ENCODE measurements at regions not wholly inside any gene's neighbourhood (a gene's known extent, or its start where the extent isn't known, plus 50 kb on each side); places are given as distances from the start of the nearest gene placed in this dataset.

DNA sequence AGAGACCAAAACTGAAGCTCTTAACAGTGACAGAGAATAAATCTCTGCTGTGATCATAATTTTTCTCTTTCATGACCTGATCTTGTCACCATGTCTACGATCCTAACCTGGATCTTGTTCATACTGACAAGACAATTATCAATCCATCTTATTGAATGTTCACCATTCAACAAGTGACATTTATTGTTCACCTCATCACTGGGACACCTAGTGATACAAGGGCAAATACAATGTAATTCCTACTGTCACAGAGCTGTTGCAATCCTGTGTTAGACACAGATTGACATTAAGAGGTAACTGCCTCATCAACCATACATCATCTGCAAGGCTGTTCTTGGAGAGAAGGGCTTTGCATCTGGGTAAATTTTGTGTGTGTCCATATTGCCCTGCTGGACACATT is 942.4 kb upstream of the PRR20A start:
- TF ChIP-seq, protein P1, sequence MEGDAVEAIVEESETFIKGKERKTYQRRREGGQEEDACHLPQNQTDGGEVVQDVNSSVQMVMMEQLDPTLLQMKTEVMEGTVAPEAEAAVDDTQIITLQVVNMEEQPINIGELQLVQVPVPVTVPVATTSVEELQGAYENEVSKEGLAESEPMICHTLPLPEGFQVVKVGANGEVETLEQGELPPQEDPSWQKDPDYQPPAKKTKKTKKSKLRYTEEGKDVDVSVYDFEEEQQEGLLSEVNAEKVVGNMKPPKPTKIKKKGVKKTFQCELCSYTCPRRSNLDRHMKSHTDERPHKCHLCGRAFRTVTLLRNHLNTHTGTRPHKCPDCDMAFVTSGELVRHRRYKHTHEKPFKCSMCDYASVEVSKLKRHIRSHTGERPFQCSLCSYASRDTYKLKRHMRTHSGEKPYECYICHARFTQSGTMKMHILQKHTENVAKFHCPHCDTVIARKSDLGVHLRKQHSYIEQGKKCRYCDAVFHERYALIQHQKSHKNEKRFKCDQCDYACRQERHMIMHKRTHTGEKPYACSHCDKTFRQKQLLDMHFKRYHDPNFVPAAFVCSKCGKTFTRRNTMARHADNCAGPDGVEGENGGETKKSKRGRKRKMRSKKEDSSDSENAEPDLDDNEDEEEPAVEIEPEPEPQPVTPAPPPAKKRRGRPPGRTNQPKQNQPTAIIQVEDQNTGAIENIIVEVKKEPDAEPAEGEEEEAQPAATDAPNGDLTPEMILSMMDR (IDR thresholded peaks at IDR 0.05), result no peak
- TF ChIP-seq POLR2A (IDR thresholded peaks at IDR 0.05), result no peak
- TF ChIP-seq EP300 (IDR thresholded peaks at IDR 0.05), result no peak
- no peaks in the 10 kb centered on the region for H3K4me1 ChIP-seq
- no peaks in the 10 kb centered on the region for H3K27me3 ChIP-seq
- no peaks in the 10 kb centered on the region for H3K36me3 ChIP-seq
- H3K9me3 ChIP-seq, result no peaks in the 10 kb centered on the region
- no peak overlapping the region for H3K4me3 ChIP-seq
- WGBS, 2 donors, result 53 to 81% methylated on average over 1 of the region's 1 CpG
- no peak overlapping the region for H3K27ac ChIP-seq
- DNase-seq (ENCODE audit: low spot score in 2 of 2), result no peak

DNA sequence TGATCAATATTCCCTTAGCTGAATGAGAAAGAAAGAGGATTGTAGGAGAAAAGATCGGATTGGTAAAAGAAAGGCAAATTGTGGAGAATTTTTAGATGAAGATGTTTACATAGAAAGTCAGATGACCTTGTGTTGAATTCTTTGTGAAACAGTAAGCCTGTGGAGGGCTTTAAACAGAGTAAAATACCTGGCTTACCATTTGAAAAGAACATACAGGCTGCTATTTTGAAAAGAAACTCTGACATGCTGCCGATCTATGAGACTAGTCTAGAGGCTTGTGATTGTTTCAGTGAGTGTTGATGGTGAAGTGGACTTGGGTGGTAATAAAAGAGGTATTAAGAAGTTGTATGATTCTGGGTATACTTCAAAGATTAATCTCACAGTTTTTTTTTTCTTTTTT is 938.9 kb upstream of the PRR20A start:
- no peaks in the 10 kb centered on the region for H3K27me3 ChIP-seq
- WGBS, 2 donors, result 60 to 62% methylated on average over 2 of the region's 2 CpGs
- no peak overlapping the region for H3K27ac ChIP-seq
- H3K9me3 ChIP-seq, result no peaks in the 10 kb centered on the region
- DNase-seq (ENCODE audit: low spot score in 2 of 2), result no peak
- TF ChIP-seq, protein P1 (IDR thresholded peaks at IDR 0.05), result no peak
- TF ChIP-seq EP300 (IDR thresholded peaks at IDR 0.05), result no peak
- TF ChIP-seq POLR2A (IDR thresholded peaks at IDR 0.05), result no peak
- no peaks in the 10 kb centered on the region for H3K4me1 ChIP-seq
- H3K36me3 ChIP-seq, result no peaks in the 10 kb centered on the region
- no peak overlapping the region for H3K4me3 ChIP-seq

DNA sequence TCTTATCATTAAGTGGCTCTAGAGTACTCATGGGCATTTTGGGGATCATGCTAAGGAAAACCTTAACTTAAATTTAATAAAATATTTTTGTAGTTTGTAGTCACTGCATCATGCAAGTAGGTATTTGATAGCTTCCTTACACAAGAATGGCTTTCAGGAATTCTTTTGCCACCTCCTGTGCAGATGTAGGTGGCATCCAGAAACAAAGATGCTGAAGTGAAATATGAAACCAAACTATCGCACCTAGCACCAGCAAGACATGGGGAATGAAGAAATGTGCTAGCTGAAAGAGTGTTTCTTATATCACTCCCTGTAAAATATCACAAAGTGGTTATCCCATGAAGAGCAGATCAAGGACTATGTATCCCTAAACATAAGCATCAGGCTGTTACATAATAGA is 924.5 kb upstream of the PRR20A start:
- Histone ChIP-seq H3K27me3 (no peaks in the 10 kb centered on the region), H3K27ac (no peak overlapping the region), H3K4me1 (no peaks in the 10 kb centered on the region), H3K36me3 (no peaks in the 10 kb centered on the region), H3K4me3 (no peak overlapping the region), H3K9me3 (no peaks in the 10 kb centered on the region)
- TF ChIP-seq EP300 (IDR thresholded peaks at IDR 0.05) (no peak), POLR2A (IDR thresholded peaks at IDR 0.05) (no peak)
- TF ChIP-seq, protein P1 (IDR thresholded peaks at IDR 0.05), result no peak
- DNase-seq (ENCODE audit: low spot score in 2 of 2), result no peak
- WGBS, 2 donors, result 88 to 93% methylated on average over 1 of the region's 1 CpG

DNA sequence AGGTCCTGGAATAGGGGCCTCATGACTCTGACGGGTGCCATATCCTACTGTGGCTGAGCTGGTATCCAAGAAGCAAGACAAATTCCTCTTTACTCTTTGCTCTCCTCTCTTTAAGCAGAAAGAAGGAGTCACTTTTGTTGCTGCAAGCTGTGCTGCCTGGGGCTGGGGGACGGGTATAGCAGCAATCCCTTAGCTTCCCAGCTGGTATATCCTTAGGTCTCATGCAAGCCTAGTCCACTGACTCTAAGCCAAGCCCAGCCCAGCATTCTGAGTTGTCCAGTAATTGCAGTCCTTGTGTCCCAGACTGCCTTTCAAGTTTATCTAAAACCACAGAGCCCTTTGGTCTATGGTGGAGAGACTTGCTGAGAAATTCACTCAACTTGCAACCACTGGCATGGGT is 893.0 kb upstream of the PRR20A start:
- no peak overlapping the region for H3K4me3 ChIP-seq
- no peaks in the 10 kb centered on the region for H3K4me1 ChIP-seq
- no peaks in the 10 kb centered on the region for H3K36me3 ChIP-seq
- H3K27me3 ChIP-seq, result no peaks in the 10 kb centered on the region
- DNase-seq (ENCODE audit: low spot score in 2 of 2), result no peak
- 68 to 77% methylated on average over 2 of the region's 2 CpGs for WGBS, 2 donors
- no peaks in the 10 kb centered on the region for H3K9me3 ChIP-seq
- TF ChIP-seq, protein P1 (IDR thresholded peaks at IDR 0.05), result no peak
- H3K27ac ChIP-seq, result no peak overlapping the region

DNA sequence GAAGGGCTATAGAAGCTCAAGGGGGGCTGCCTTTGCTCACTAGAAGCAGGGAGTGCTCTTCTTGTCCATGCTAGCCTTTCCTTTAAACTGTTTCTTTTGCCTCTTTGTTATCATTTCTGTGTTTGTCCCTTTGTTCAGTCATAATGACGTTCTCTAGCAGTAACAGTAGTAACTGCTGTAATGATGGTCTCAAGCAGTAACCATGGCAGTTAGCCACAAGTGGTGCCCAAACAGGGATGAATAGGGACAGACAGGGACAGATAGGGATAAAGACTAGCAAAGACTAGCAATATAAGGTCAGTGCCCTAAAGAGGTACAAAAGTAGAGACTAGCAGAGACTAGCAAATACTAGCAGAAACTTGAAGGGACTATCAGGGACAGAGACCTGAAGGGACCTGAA is 869.0 kb upstream of the PRR20A start:
- Histone ChIP-seq H3K27ac (no peak overlapping the region), H3K36me3 (no peaks in the 10 kb centered on the region), H3K4me1 (no peaks in the 10 kb centered on the region), H3K27me3 (no peaks in the 10 kb centered on the region), H3K4me3 (no peak overlapping the region), H3K9me3 (no peaks in the 10 kb centered on the region)
- WGBS, 2 donors, result 44% methylated on average over 1 of the region's 1 CpG
- no peak for DNase-seq (ENCODE audit: low spot score in 2 of 2)
- TF ChIP-seq, protein P1 (IDR thresholded peaks at IDR 0.05), result no peak
- TF ChIP-seq EP300 (IDR thresholded peaks at IDR 0.05) (no peak), POLR2A (IDR thresholded peaks at IDR 0.05) (no peak)

Measured in tibial nerve (tissue), 4 donors.